HL-60 (cell line): ENCODE measurements at regions not wholly inside any gene's neighbourhood (a gene's known extent, or its start where the extent isn't known, plus 50 kb on each side); places are given as distances from the start of the nearest gene placed in this dataset.

ENCODE experiments used
- DNase-seq, 2 experiments: peaks; one replicate each; pipeline ENCODE4 v3.0.0-alpha.2; 2010 to 2020; ENCODE audit warnings: low read depth in 1 of 2, low spot score in 1 of 2
- H3K27ac ChIP-seq: fragments of 250-450 bp; sonication (Bioruptor Pico); replicated peaks from 2 replicates; pipeline ENCODE4 v1.5.1; 2020; ENCODE audit warnings: mild to moderate bottlenecking, moderate library complexity
- H3K27me3 ChIP-seq: fragments of 250-450 bp; sonication (Bioruptor Pico); 2 replicates; pipeline ENCODE4 v1.5.1; 2021; ENCODE audit warnings: mild to moderate bottlenecking, moderate library complexity; ENCODE audit not compliant: insufficient read depth, poor library complexity, severe bottlenecking
- H3K4me3 ChIP-seq: replicated peaks from 2 replicates; pipeline ENCODE4 v1.5.1; 2011; ENCODE audit warnings: mild to moderate bottlenecking, control low read depth, low read length; ENCODE audit not compliant: insufficient read depth
- CTCF ChIP-seq: IDR thresholded peaks from one replicate; pipeline ENCODE4 v1.5.1; 2011; ENCODE audit warnings: low read length, control low read depth, inconsistent platforms; ENCODE audit not compliant: insufficient read depth
- GABPA ChIP-seq: IDR thresholded peaks from 2 replicates; pipeline ENCODE4 v1.6.1; 2012; ENCODE audit warnings: low read depth
- POLR2AphosphoS5 ChIP-seq: IDR thresholded peaks from 2 replicates; pipeline ENCODE4 v1.6.1; 2012; ENCODE audit warnings: low read depth
- SPI1 ChIP-seq: IDR thresholded peaks from 2 replicates; pipeline ENCODE4 v1.6.1; 2012; ENCODE audit warnings: low read depth, mild to moderate bottlenecking, borderline replicate concordance
- TF ChIP-seq, protein P1 (sequence below): IDR thresholded peaks from 2 replicates; pipeline ENCODE4 v1.6.1; 2012; ENCODE audit warnings: low read depth; ENCODE audit not compliant: insufficient replicate concordance

GRCh38 chr6:45742591-45742990, 273.1 kb downstream of the CLIC5 start:
- H3K27me3 ChIP-seq: no peaks in the 10 kb centered on the region
- no peak overlapping the region for H3K4me3 ChIP-seq
- no peak for DNase-seq
- no peak overlapping the region for H3K27ac ChIP-seq
- no peak for TF ChIP-seq SPI1
- TF ChIP-seq POLR2AphosphoS5: no peak
- no peak for TF ChIP-seq CTCF

DNA sequence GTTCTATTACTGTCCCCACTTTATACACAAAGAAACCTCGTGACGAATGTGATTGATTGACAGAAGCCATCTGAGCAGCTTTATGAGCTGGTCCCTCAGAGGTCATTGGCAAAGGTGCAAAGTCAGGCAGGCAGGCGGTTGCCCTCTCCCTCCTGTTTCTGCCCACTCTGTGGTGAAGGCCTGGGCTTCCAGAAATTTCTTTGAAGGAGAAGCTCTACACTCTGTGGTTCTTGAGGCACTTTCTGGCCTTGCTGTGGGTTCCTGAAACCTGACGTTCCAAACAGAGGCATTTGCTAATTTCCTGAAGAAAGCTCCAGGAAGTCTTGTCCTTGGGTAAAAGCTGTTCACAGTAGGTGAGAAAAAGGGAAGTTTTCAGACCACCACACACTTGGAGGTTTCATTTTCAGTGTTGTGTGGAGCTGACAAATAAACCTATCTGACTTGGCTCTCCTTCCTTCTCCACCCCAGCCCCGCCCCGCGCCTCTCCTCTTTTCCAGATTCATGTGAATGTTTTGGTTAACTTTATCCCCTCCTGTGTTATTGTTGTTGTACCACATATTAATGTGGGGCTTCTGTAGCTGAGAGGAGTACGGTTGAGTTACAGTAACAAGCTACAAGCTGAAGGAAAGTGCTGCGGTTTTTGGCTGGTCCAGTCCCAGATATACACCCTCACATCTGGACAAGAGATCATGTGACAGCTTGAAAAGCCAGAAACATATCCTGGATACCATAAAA, 274.1 kb downstream of the CLIC5 start:
- no peak overlapping the region for H3K4me3 ChIP-seq
- peak overlapping the region; percentile 61 for H3K27ac ChIP-seq
- TF ChIP-seq POLR2AphosphoS5 (peak; percentile 72), SPI1 (peak; percentile 25; the same call in 1 of the 2 replicates), GABPA (no peak)
- no peaks in the 10 kb centered on the region for H3K27me3 ChIP-seq
- peak; percentile 3 to 86 for DNase-seq

- no peak for TF ChIP-seq GABPA
- no peak for TF ChIP-seq CTCF
- TF ChIP-seq, protein P1, sequence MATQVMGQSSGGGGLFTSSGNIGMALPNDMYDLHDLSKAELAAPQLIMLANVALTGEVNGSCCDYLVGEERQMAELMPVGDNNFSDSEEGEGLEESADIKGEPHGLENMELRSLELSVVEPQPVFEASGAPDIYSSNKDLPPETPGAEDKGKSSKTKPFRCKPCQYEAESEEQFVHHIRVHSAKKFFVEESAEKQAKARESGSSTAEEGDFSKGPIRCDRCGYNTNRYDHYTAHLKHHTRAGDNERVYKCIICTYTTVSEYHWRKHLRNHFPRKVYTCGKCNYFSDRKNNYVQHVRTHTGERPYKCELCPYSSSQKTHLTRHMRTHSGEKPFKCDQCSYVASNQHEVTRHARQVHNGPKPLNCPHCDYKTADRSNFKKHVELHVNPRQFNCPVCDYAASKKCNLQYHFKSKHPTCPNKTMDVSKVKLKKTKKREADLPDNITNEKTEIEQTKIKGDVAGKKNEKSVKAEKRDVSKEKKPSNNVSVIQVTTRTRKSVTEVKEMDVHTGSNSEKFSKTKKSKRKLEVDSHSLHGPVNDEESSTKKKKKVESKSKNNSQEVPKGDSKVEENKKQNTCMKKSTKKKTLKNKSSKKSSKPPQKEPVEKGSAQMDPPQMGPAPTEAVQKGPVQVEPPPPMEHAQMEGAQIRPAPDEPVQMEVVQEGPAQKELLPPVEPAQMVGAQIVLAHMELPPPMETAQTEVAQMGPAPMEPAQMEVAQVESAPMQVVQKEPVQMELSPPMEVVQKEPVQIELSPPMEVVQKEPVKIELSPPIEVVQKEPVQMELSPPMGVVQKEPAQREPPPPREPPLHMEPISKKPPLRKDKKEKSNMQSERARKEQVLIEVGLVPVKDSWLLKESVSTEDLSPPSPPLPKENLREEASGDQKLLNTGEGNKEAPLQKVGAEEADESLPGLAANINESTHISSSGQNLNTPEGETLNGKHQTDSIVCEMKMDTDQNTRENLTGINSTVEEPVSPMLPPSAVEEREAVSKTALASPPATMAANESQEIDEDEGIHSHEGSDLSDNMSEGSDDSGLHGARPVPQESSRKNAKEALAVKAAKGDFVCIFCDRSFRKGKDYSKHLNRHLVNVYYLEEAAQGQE: no peak
- TF ChIP-seq SPI1: no peak
- TF ChIP-seq POLR2AphosphoS5: no peak
- no peak overlapping the region for H3K4me3 ChIP-seq
Observed at GRCh38 chr6:45739058-45739457, 276.6 kb downstream of the CLIC5 start.

GRCh38 chr6:45738057-45738455, 277.6 kb downstream of the CLIC5 start:
- Histone ChIP-seq H3K4me3 (no peak overlapping the region), H3K27me3 (no peaks in the 10 kb centered on the region), H3K27ac (no peak overlapping the region)
- TF ChIP-seq GABPA (no peak), CTCF (no peak), SPI1 (no peak), POLR2AphosphoS5 (no peak)
- TF ChIP-seq, protein P1: no peak
- DNase-seq: no peak

More at GRCh38 chr6:45739058-45739457, 276.6 kb downstream of the CLIC5 start:
- no peak for DNase-seq
- H3K27me3 ChIP-seq: no peaks in the 10 kb centered on the region
- H3K27ac ChIP-seq: no peak overlapping the region
